ENCODE measurements at regions not wholly inside any gene's neighbourhood (a gene's known extent, or its start where the extent isn't known, plus 50 kb on each side); places are given as distances from the start of the nearest gene placed in this dataset.

DNA sequence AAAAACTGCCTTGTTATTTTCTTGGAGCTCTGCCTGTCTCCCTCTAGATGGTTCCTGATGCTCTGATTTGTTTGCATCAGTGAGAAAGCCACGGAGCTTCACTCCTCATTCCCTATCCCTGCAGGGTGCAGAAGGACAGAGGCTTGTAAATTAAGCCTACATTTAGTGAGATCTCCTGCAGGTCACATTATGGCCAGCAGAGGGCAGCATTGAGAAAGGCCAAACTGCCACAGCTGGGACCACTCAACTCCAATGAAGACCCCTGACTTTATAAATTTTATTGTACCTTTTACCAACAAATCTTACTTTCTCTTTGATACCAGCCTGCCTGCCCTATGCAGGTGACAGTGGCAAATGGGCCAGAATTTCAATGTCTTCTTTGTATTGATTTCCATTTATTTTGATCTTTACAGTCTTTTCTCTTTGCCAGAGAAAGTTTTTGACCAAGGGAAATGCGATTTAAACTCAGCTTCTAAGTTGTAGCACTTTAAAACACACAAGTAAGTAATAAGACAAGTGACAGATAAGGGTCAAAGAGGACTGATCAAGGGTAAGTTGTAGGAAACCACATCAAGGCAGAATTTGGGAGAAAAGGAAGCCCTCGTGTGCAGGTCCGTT lies 1029.1 kb upstream of the KLHL29 start:
- intact Hi-C loops (cut with DNase I): loop anchor here in 1 of 3 donors (10.0 kb wide), 1 partner anchor 999 kb away; no protein-coding TSS in a partner anchor
- peak in 5 of 6 donors; percentile 5 to 83 (median 57) for DNase-seq
- Histone ChIP-seq H3K4me1 (no peaks in the 10 kb centered on the region), H3K9me3 (no peaks in the 10 kb centered on the region), H3K4me3 (no peak overlapping the region), H3K27me3 (no peaks in the 10 kb centered on the region), H3K27ac (no peak overlapping the region), H3K36me3 (no peaks in the 10 kb centered on the region)
- TF ChIP-seq CTCF (IDR thresholded peaks at IDR 0.05): peak; percentile 73 to 82 (median 78)
- WGBS, 2 donors: 39 to 54% methylated on average over 4 of the region's 4 CpGs
- ATAC-seq: peak in 3 of 4 donors; percentile 62 to 73 (median 69)
- FAIRE-seq: no peak

- no peaks in the 10 kb centered on the region for H3K9me3 ChIP-seq
- DNase-seq (no peak), ATAC-seq (no peak), FAIRE-seq (no peak)
- no peaks in the 10 kb centered on the region for H3K36me3 ChIP-seq
- H3K4me3 ChIP-seq: no peak overlapping the region
- H3K27ac ChIP-seq: no peak overlapping the region
- H3K4me1 ChIP-seq: no peaks in the 10 kb centered on the region
- intact Hi-C loops (cut with DNase I): loop anchor here in 1 of 3 donors (10.0 kb wide), 1 partner anchor 996 kb away; no protein-coding TSS in a partner anchor
- WGBS, 2 donors: 16 to 19% methylated on average over 2 of the region's 2 CpGs
- no peaks in the 10 kb centered on the region for H3K27me3 ChIP-seq
- no peak for TF ChIP-seq CTCF (IDR thresholded peaks at IDR 0.05)
Observed at GRCh38 chr2:22359071-22359672, 1025.8 kb upstream of the KLHL29 start.

- FAIRE-seq (no peak), DNase-seq (no peak), ATAC-seq (no peak)
- H3K4me3 ChIP-seq: no peak overlapping the region
- no peaks in the 10 kb centered on the region for H3K36me3 ChIP-seq
- TF ChIP-seq CTCF (IDR thresholded peaks at IDR 0.05): no peak
- H3K27me3 ChIP-seq: no peaks in the 10 kb centered on the region
- H3K27ac ChIP-seq: no peak overlapping the region
- intact Hi-C loops (cut with DNase I): no loop called here
- H3K9me3 ChIP-seq: no peaks in the 10 kb centered on the region
- no peaks in the 10 kb centered on the region for H3K4me1 ChIP-seq
- WGBS, 2 donors: 38 to 55% methylated on average over 4 of the region's 4 CpGs
Observed at GRCh38 chr2:22360735-22361374, 1024.1 kb upstream of the KLHL29 start.

GRCh38 chr2:22361571-22361970 lies 1023.4 kb upstream of the KLHL29 start:
- Histone ChIP-seq H3K9me3 (no peaks in the 10 kb centered on the region), H3K4me1 (no peaks in the 10 kb centered on the region), H3K36me3 (no peaks in the 10 kb centered on the region), H3K4me3 (no peak overlapping the region), H3K27me3 (no peaks in the 10 kb centered on the region), H3K27ac (no peak overlapping the region)
- intact Hi-C loops (cut with DNase I): no loop called here
- TF ChIP-seq CTCF (IDR thresholded peaks at IDR 0.05): no peak
- WGBS, 2 donors: 61 to 73% methylated on average over 2 of the region's 2 CpGs
- FAIRE-seq (no peak), DNase-seq (no peak), ATAC-seq (no peak)

DNA sequence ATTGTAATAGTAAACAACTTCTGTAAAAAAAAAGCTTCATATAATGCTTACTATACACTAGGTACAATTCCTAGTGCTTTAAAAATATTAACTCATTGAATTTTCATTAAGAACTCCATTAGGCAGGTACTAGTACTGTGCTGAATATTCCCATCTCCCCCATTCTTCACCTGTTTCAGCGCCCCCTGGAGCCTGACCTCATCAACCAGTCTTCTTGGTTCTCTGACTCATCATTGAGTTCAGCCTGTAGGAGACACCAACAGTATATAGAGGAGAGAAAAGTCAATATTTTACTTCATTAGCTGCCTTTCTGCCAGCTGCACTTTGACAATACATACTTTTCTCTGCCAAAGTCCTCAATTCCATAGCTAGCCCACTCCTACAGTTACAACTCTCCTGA lies 1009.9 kb upstream of the KLHL29 start:
- WGBS, 2 donors: 5 to 14% methylated on average over 1 of the region's 1 CpG
- DNase-seq: no peak

More for the DNA sequence above, 1009.9 kb upstream of the KLHL29 start:
- no peak for FAIRE-seq
- intact Hi-C loops (cut with DNase I): no loop called here
- Histone ChIP-seq H3K27ac (no peak overlapping the region), H3K27me3 (peaks cover 0 to 4% (median 0%) of the 10 kb centered on the region in 4 donors), H3K36me3 (no peaks in the 10 kb centered on the region), H3K4me1 (no peaks in the 10 kb centered on the region), H3K9me3 (no peaks in the 10 kb centered on the region), H3K4me3 (no peak overlapping the region)
- no peak for TF ChIP-seq CTCF (IDR thresholded peaks at IDR 0.05)
- ATAC-seq: no peak

All from pancreas (tissue), 10 donors.